ENCODE measurements at regions not wholly inside any gene's neighbourhood (a gene's known extent, or its start where the extent isn't known, plus 50 kb on each side); places are given as distances from the start of the nearest gene placed in this dataset.

DNA sequence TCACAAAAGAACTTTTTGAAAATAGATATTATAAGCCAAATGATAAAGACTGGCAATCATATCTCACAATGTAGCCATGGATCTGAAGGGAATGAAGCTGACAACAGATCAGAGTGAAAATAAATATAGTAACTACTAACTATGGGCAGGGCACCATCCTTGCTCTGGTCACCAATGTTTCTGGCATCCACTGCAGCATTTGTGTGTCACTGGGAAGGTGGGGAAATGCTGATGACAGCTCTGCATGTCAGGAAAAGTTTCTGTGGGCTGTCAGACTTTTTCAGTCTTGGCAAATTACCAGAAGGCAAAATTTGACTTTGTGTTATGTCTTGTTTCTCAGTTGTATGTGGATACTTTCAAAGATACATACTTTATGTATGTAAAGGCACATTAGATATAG is 195.6 kb downstream of the ZNF326 start:
- Histone ChIP-seq H2AFZ (ENCODE audit: low read length, unreplicated experiment) (no peak overlapping the region), H3K4me1 (ENCODE audit: control insufficient read depth, insufficient read depth, low read length, unreplicated experiment) (no peaks in the 10 kb centered on the region), H3K79me2 (ENCODE audit: control insufficient read depth, insufficient read depth, low read length, unreplicated experiment) (no peaks in the 10 kb centered on the region), H3K27me3 (ENCODE audit: insufficient read depth, low read length) (peaks cover 18% of the 10 kb centered on the region), H3K4me3 (ENCODE audit: low read depth, low read length) (no peak overlapping the region), H3K36me3 (ENCODE audit: insufficient read depth, low read length) (no peaks in the 10 kb centered on the region), H3K27ac (ENCODE audit: low read depth, low read length) (no peak overlapping the region)

DNA sequence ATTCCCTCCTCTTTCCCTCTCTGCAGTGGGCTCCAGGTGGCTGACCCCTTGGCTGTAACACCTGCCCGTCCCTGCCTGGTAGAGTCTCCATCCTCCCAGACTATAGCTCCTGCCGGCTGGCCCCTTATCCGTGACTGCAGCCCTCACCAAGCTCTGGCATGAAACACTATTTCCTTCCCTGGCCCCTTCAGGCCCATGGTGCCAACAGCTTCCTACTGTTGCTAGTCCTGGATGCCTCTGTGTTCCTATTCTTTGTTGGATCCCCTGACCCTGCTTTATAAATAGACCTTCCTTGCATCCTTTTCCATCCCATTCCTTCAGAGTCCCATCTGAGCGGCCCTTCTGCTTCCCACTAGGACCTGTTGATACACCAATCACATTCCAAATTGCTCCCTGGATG is 195.0 kb downstream of the ZNF326 start:
- no peaks in the 10 kb centered on the region for H3K36me3 ChIP-seq (ENCODE audit: insufficient read depth, low read length)
- no peak overlapping the region for H2AFZ ChIP-seq (ENCODE audit: low read length, unreplicated experiment)
- H3K79me2 ChIP-seq (ENCODE audit: control insufficient read depth, insufficient read depth, low read length, unreplicated experiment): no peaks in the 10 kb centered on the region
- H3K4me1 ChIP-seq (ENCODE audit: control insufficient read depth, insufficient read depth, low read length, unreplicated experiment): no peaks in the 10 kb centered on the region
- no peak overlapping the region for H3K4me3 ChIP-seq (ENCODE audit: low read depth, low read length)
- peaks cover 18% of the 10 kb centered on the region for H3K27me3 ChIP-seq (ENCODE audit: insufficient read depth, low read length)
- no peak overlapping the region for H3K27ac ChIP-seq (ENCODE audit: low read depth, low read length)

DNA sequence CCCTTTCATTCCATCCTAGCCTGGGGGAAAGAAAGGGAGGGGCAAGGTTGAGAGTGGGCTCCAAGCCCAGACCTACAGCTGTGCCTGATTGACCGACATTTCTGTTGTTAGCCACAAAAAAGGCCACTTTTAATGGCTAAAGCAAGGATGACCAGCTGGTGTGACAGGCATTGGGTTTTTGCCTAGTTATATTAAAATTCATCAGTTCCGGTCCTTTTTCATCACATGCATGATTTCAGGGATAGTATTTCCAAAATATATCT is 192.3 kb downstream of the ZNF326 start:
- Histone ChIP-seq H3K4me3 (ENCODE audit: low read depth, low read length) (no peak overlapping the region), H3K27me3 (ENCODE audit: insufficient read depth, low read length) (peaks cover 18% of the 10 kb centered on the region), H2AFZ (ENCODE audit: low read length, unreplicated experiment) (no peak overlapping the region), H3K4me1 (ENCODE audit: control insufficient read depth, insufficient read depth, low read length, unreplicated experiment) (no peaks in the 10 kb centered on the region), H3K27ac (ENCODE audit: low read depth, low read length) (no peak overlapping the region), H3K36me3 (ENCODE audit: insufficient read depth, low read length) (no peaks in the 10 kb centered on the region), H3K79me2 (ENCODE audit: control insufficient read depth, insufficient read depth, low read length, unreplicated experiment) (no peaks in the 10 kb centered on the region)

DNA sequence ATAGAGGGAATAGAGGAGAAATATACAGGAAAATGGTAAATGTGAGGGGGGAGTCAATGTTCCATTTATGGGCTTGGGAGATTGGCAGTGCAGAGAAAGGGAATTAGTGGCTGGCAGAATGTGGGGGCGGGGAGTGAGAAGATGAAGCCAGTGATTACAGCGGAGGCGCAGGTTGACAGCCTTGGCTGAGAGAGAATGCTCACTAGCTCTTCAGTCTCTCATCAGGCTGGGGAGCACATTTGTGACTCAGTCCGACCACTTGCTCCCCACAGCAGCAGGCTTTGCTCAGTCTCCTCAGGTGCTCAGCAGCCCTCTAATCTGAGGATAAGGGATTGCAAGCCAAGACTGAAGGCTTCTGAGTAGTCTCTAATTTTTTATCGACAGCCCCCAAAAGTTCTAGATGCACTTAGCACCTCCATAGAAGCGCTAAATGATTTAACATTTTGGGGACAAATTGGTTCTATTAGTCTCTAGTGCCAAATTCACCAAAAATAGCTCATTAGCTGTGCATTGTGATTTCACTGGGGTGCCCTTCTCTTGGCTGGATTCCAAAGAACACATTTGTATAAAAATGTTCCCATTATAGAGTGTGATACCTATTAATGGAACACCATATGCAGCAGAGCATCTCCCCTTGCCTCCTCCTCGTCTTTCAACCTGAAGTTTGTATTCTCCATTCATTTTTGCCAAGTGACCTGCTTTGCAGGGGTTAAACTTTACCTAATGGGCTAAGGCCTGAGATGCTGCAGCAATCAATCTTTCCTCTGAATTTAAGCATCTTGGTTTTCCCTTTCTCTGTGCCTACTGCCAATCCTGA is 191.8 kb downstream of the ZNF326 start:
- Histone ChIP-seq H3K4me3 (ENCODE audit: low read depth, low read length) (no peak overlapping the region), H3K27me3 (ENCODE audit: insufficient read depth, low read length) (peaks cover 18% of the 10 kb centered on the region), H3K27ac (ENCODE audit: low read depth, low read length) (no peak overlapping the region), H3K36me3 (ENCODE audit: insufficient read depth, low read length) (no peaks in the 10 kb centered on the region), H3K79me2 (ENCODE audit: control insufficient read depth, insufficient read depth, low read length, unreplicated experiment) (no peaks in the 10 kb centered on the region), H2AFZ (ENCODE audit: low read length, unreplicated experiment) (no peak overlapping the region), H3K4me1 (ENCODE audit: control insufficient read depth, insufficient read depth, low read length, unreplicated experiment) (no peaks in the 10 kb centered on the region)

DNA sequence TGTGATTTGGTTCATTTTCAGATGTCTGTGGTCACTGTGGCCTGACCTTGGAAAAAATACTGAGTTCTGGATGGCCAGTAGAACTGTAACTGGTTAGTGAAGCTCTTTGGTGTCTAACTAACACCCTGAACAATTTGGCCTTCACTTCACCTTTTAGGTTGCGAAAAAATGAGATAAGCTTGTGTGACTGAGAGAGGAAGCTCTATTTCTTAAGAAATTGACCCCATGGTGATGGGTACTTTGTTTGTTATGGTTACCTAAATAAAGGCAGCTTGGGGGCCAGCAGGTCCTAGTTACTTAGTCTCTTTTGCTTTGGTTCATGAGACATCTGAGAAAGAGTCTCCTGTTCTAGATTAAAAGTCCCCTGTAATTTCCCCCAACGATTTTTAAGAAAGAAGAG is 181.6 kb downstream of the ZNF326 start:
- no peak overlapping the region for H3K4me3 ChIP-seq (ENCODE audit: low read depth, low read length)
- H3K27ac ChIP-seq (ENCODE audit: low read depth, low read length): no peak overlapping the region
- no peaks in the 10 kb centered on the region for H3K36me3 ChIP-seq (ENCODE audit: insufficient read depth, low read length)
- no peak overlapping the region for H2AFZ ChIP-seq (ENCODE audit: low read length, unreplicated experiment)
- H3K27me3 ChIP-seq (ENCODE audit: insufficient read depth, low read length): no peaks in the 10 kb centered on the region
- no peaks in the 10 kb centered on the region for H3K79me2 ChIP-seq (ENCODE audit: control insufficient read depth, insufficient read depth, low read length, unreplicated experiment)
- H3K4me1 ChIP-seq (ENCODE audit: control insufficient read depth, insufficient read depth, low read length, unreplicated experiment): no peaks in the 10 kb centered on the region

DNA sequence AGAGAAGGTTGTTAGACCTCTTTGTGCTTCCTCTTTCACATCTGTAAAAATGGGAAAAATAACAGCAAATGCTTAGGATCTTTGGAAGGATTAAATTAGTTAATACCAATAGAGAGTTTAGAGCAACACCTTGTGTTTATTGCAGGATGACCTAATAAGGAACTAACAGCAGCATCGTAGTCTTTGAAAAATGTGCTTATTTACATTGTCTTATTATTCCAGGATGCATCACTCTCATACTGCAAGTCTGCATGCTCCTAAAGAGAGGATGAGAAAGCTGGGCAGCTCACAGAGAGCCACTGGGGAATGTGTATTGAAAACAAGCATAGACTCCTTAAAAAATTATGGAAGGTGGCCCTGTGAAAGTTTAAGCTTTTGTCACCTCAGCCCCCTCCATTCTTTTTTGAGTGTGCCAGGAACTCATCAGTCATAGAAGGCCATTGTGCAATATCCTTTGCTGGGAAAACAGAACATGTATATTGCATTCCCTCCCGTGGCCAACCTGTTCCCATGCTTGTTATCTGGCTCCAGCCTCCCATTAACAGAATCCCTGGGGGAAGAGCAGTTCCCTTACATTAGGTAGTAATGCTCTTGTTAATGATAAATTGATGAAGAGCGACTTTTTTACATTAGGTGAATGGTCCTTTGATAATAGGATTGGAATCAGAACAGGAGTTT is 180.7 kb downstream of the ZNF326 start:
- Histone ChIP-seq H3K4me1 (ENCODE audit: control insufficient read depth, insufficient read depth, low read length, unreplicated experiment) (no peaks in the 10 kb centered on the region), H2AFZ (ENCODE audit: low read length, unreplicated experiment) (no peak overlapping the region), H3K4me3 (ENCODE audit: low read depth, low read length) (no peak overlapping the region), H3K27ac (ENCODE audit: low read depth, low read length) (no peak overlapping the region), H3K36me3 (ENCODE audit: insufficient read depth, low read length) (no peaks in the 10 kb centered on the region), H3K79me2 (ENCODE audit: control insufficient read depth, insufficient read depth, low read length, unreplicated experiment) (no peaks in the 10 kb centered on the region), H3K27me3 (ENCODE audit: insufficient read depth, low read length) (no peaks in the 10 kb centered on the region)

DNA sequence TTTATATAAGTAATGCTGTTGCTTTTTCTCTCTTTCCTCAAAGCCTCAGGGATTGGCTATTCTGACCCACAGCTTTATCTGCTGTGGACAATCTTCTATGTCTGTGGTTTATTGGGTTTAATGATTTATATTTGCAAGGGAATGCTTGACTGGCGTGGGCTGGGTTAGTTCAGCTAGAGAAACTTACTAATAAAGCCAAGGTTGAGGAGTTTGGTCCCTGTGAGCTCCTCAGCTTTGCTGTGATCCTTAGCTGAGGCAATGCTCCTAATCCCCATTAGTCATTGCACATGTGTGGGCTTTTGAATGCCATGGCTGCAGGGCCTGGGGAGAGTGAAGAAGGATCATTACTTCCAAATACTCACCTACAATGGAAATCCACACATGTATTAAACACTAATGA is 179.3 kb downstream of the ZNF326 start:
- Histone ChIP-seq H3K27me3 (ENCODE audit: insufficient read depth, low read length) (no peaks in the 10 kb centered on the region), H3K4me1 (ENCODE audit: control insufficient read depth, insufficient read depth, low read length, unreplicated experiment) (no peaks in the 10 kb centered on the region), H3K79me2 (ENCODE audit: control insufficient read depth, insufficient read depth, low read length, unreplicated experiment) (no peaks in the 10 kb centered on the region), H2AFZ (ENCODE audit: low read length, unreplicated experiment) (no peak overlapping the region), H3K4me3 (ENCODE audit: low read depth, low read length) (no peak overlapping the region), H3K27ac (ENCODE audit: low read depth, low read length) (no peak overlapping the region), H3K36me3 (ENCODE audit: insufficient read depth, low read length) (no peaks in the 10 kb centered on the region)

DNA sequence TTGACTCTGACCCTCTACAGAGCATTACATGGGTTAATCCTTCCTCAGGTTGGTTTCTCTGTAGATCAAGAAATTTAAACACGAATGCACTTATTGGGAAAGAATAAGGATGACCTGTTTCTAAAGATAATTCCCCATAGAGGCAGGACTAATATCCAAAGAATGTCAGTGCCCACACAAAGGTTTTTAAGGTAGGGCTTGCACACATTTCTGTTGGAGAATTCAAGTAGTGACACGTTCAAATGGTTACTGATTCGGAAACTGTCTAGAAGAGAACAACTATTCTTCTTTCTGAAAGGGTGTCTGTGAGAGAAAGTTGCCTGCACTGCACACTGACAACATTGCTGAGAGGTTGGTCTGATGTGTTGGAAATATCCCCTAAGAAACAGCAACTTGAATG is 167.3 kb downstream of the ZNF326 start:
- H3K36me3 ChIP-seq (ENCODE audit: insufficient read depth, low read length): no peaks in the 10 kb centered on the region
- H3K27me3 ChIP-seq (ENCODE audit: insufficient read depth, low read length): peaks cover 28% of the 10 kb centered on the region
- H3K4me1 ChIP-seq (ENCODE audit: control insufficient read depth, insufficient read depth, low read length, unreplicated experiment): no peaks in the 10 kb centered on the region
- H2AFZ ChIP-seq (ENCODE audit: low read length, unreplicated experiment): no peak overlapping the region
- H3K4me3 ChIP-seq (ENCODE audit: low read depth, low read length): no peak overlapping the region
- H3K27ac ChIP-seq (ENCODE audit: low read depth, low read length): no peak overlapping the region
- H3K79me2 ChIP-seq (ENCODE audit: control insufficient read depth, insufficient read depth, low read length, unreplicated experiment): no peaks in the 10 kb centered on the region

DNA sequence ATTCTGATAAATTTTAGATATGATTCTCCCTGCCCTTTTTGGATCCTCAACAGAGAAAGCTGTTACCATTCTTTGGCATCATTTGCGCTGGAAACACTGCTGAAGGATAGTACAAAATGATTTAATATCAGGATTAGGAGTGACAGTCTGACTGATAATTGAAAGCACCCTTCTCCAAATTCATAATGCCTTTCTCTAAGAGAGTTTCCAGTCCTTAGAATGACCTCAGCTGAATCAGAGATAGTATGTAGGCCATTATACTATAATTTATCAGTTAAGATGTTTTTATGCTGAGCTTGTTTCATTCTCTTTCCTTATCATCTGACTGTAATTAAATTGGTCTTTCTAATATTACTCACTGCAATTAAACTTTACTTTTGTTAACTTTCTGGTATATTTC is 166.7 kb downstream of the ZNF326 start:
- Histone ChIP-seq H2AFZ (ENCODE audit: low read length, unreplicated experiment) (no peak overlapping the region), H3K36me3 (ENCODE audit: insufficient read depth, low read length) (no peaks in the 10 kb centered on the region), H3K27ac (ENCODE audit: low read depth, low read length) (no peak overlapping the region), H3K27me3 (ENCODE audit: insufficient read depth, low read length) (peaks cover 28% of the 10 kb centered on the region), H3K79me2 (ENCODE audit: control insufficient read depth, insufficient read depth, low read length, unreplicated experiment) (no peaks in the 10 kb centered on the region), H3K4me3 (ENCODE audit: low read depth, low read length) (no peak overlapping the region), H3K4me1 (ENCODE audit: control insufficient read depth, insufficient read depth, low read length, unreplicated experiment) (no peaks in the 10 kb centered on the region)

DNA sequence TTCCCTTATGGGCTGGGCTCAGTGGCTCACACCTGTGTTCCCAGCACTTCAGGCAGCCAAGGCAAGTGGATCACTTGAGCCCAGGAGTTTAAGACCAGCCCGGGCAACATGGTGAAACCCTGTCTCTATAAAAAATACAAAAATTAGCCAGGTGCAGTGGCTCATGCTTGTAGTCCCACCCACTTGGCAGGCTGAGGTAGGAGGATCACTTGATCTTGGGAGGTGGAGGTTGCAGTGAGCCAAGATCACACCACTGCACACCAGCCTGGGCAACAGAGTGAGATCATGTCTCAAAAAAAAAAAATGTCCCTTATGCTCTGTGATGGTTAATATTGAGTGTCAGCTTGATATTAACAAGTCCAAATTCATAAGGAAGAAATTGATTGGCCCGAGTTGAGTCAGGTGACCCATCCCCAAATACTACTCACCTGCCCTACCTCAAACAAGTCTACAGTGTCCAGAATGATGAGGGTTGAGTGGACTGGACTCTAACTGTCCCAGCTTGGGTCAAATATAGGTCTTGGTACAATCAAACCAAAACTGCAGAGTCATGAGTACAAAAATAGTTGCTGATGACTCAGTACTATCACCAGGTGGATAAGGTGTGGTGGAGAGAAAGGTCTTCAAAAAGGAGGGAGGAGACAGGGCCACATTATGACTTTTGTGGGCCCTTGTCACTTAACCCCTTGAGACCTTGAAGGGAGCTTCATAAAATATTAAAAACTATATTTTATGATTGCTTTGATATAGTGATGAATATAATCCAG is 161.0 kb downstream of the ZNF326 start:
- no peaks in the 10 kb centered on the region for H3K4me1 ChIP-seq (ENCODE audit: control insufficient read depth, insufficient read depth, low read length, unreplicated experiment)
- H3K4me3 ChIP-seq (ENCODE audit: low read depth, low read length): no peak overlapping the region
- peaks cover 18% of the 10 kb centered on the region for H3K27me3 ChIP-seq (ENCODE audit: insufficient read depth, low read length)
- no peak overlapping the region for H2AFZ ChIP-seq (ENCODE audit: low read length, unreplicated experiment)
- no peaks in the 10 kb centered on the region for H3K36me3 ChIP-seq (ENCODE audit: insufficient read depth, low read length)
- H3K27ac ChIP-seq (ENCODE audit: low read depth, low read length): no peak overlapping the region
- no peaks in the 10 kb centered on the region for H3K79me2 ChIP-seq (ENCODE audit: control insufficient read depth, insufficient read depth, low read length, unreplicated experiment)

DNA sequence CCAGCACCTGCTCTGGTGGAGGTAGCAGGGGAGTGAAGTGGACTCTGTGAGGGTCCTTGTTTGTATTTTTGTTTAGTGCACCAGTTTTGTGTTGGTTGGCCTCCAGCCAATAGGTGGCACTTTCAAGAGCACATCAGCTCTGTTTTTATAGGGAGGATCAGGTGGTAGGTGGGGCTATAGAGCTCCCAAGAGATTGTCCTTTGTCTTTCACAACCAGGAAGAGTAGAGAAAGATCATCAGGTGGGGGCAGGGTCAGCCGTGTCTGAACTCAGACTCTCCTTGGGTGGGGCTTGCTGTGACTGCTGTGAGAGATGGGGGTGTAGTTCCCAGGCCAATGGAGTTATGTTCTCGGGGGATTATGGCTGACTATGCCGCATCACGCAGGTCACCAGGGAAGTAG is 159.8 kb downstream of the ZNF326 start:
- Histone ChIP-seq H3K4me1 (ENCODE audit: control insufficient read depth, insufficient read depth, low read length, unreplicated experiment) (no peaks in the 10 kb centered on the region), H2AFZ (ENCODE audit: low read length, unreplicated experiment) (no peak overlapping the region), H3K79me2 (ENCODE audit: control insufficient read depth, insufficient read depth, low read length, unreplicated experiment) (no peaks in the 10 kb centered on the region), H3K4me3 (ENCODE audit: low read depth, low read length) (no peak overlapping the region), H3K36me3 (ENCODE audit: insufficient read depth, low read length) (no peaks in the 10 kb centered on the region), H3K27ac (ENCODE audit: low read depth, low read length) (no peak overlapping the region), H3K27me3 (ENCODE audit: insufficient read depth, low read length) (peaks cover 11% of the 10 kb centered on the region)
